ENCODE measurements at regions not wholly inside any gene's neighbourhood (a gene's known extent, or its start where the extent isn't known, plus 50 kb on each side); places are given as distances from the start of the nearest gene placed in this dataset.

- Mint-ChIP-seq H3K36me3 (ENCODE audit: low read depth) (no peaks in the 10 kb centered on the region), H3K4me1 (peaks cover 5% of the 10 kb centered on the region; the same call in 2 of the 3 replicates), H3K4me3 (no peak overlapping the region), H3K27me3 (ENCODE audit: insufficient read depth, low read depth, poor library complexity) (peaks cover 2% of the 10 kb centered on the region), H3K9me3 (no peaks in the 10 kb centered on the region; the same call in 2 of the 3 replicates), H3K27ac (no peak overlapping the region)
- Histone ChIP-seq H4K20me1 (replicated peaks; ENCODE audit: insufficient read depth) (no peaks in the 10 kb centered on the region), H3K4me2 (no peak overlapping the region), H3K4me1 (ENCODE audit: insufficient read depth) (no peaks in the 10 kb centered on the region), H3K9me2 (ENCODE audit: insufficient read depth) (no peaks in the 10 kb centered on the region), H2AFZ (no peak overlapping the region), H3K79me2 (replicated peaks; ENCODE audit: insufficient read depth) (no peaks in the 10 kb centered on the region), H3F3A (replicated peaks; ENCODE audit: low read depth) (no peaks in the 10 kb centered on the region), H3K4me3 (no peak overlapping the region), H3K36me3 (ENCODE audit: insufficient read depth) (no peaks in the 10 kb centered on the region), H3K27me3 (ENCODE audit: insufficient read depth) (no peaks in the 10 kb centered on the region), H3K27ac (ENCODE audit: low read depth) (no peak overlapping the region)
- TF ChIP-seq ZNF331 (CRISPR knock-in tag; IDR thresholded peaks at IDR 0.05; ENCODE audit: low read depth) (no peak), NANOG (IDR thresholded peaks at IDR 0.05; ENCODE audit: borderline replicate concordance) (no peak), ZNF114 (CRISPR knock-in tag; IDR thresholded peaks at IDR 0.05) (no peak), ETS1 (IDR thresholded peaks at IDR 0.05) (no peak), EZH2phosphoT487 (IDR thresholded peaks at IDR 0.05; ENCODE audit: unreplicated experiment) (no peak), CTCF (conservative IDR thresholded peaks at IDR 0.05; ENCODE audit: low read depth in 2 of 2) (no peak), STAT1 (IDR thresholded peaks at IDR 0.05; ENCODE audit: unreplicated experiment) (no peak), EZH2 (IDR thresholded peaks at IDR 0.05; ENCODE audit: low read depth, unreplicated experiment) (no peak), ZNF462 (CRISPR knock-in tag; IDR thresholded peaks at IDR 0.05) (no peak), JUNB (IDR thresholded peaks at IDR 0.05; ENCODE audit: unreplicated experiment) (no peak), POLR2AphosphoS5 (IDR thresholded peaks at IDR 0.05; ENCODE audit: low read depth) (no peak), REST (IDR thresholded peaks at IDR 0.05; ENCODE audit: unreplicated experiment) (no peak), CREB1 (CRISPR knock-in tag; IDR thresholded peaks at IDR 0.05; ENCODE audit: low read depth) (no peak)
- no peak for ATAC-seq
- no peak for DNase-seq (ENCODE audit: low spot score)
These were observed 259.7 kb downstream of the NKX6-1 start for GRCh38 chr4:84239278-84239845.

Data from GM23338 (cell line).